Gastrocnemius medialis (tissue), 4 donors: ENCODE measurements at regions not wholly inside any gene's neighbourhood (a gene's known extent, or its start where the extent isn't known, plus 50 kb on each side); places are given as distances from the start of the nearest gene placed in this dataset.
"Not testable (repeated sequence)": the region's sequence is repeated elsewhere in the genome, so short reads cannot be mapped to it uniquely, and the experiment has no call there.

Experiments used
- ATAC-seq, 2 donors: fragments of 150-250 bp; one replicate each; pipeline ENCODE4 v1.9.1; 2016
- DNase-seq, 2 donors: peaks; one replicate each; pipeline ENCODE4 v3.0.0-alpha.2; 2019
- H3K27ac ChIP-seq, 4 donors: fragments of 200-600 bp; sonication (generic); 1 replicate in 1 of 4; 2 replicates in 3 of 4; pipeline ENCODE4 v1.5.1; 2016 to 2018; ENCODE audit warnings: mild to moderate bottlenecking in 2 of 4, moderate library complexity in 1 of 4
- H3K27me3 ChIP-seq, 3 donors: fragments of 200-600 bp; sonication (generic) in 2 of 3; 1 replicate in 1 of 3; 2 replicates in 2 of 3; pipeline versions ENCODE4 v1.5.1 to v1.6.0; 2016 to 2019; ENCODE audit warnings: mild to moderate bottlenecking in 1 of 3, moderate library complexity in 1 of 3
- H3K36me3 ChIP-seq, 2 donors: fragments of 200-600 bp; sonication (generic) in 1 of 2; one replicate each; pipeline ENCODE4 v1.5.1; 2017 to 2018
- H3K4me1 ChIP-seq, 2 donors: fragments of 200-600 bp; sonication (generic) in 1 of 2; one replicate each; pipeline ENCODE4 v1.5.1; 2016 to 2017; ENCODE audit warnings: mild to moderate bottlenecking in 2 of 2
- H3K4me3 ChIP-seq, 4 donors: fragments of 200-600 bp; sonication (generic) in 3 of 4; 1 replicate in 1 of 4; 2 replicates in 3 of 4; pipeline ENCODE4 v1.5.1; 2016 to 2019; ENCODE audit warnings: mild to moderate bottlenecking in 2 of 4
- H3K9me3 ChIP-seq, 3 donors: fragments of 200-600 bp; sonication (generic) in 2 of 3; 1 replicate in 1 of 3; 2 replicates in 2 of 3; pipeline ENCODE4 v1.5.1; 2016 to 2019
- POLR2A ChIP-seq, 2 donors: fragments of 450-650 bp; IDR thresholded peaks; one replicate each; pipeline ENCODE4 v1.6.1; 2017; ENCODE audit warnings: antibody characterized with exemption in 2 of 2, mild to moderate bottlenecking in 2 of 2, moderate library complexity in 2 of 2
- in situ Hi-C, 4 donors: fragments of 200-750 bp; cut with MboI; loops; one replicate each; pipeline versions ENCODE4 v1.15.0 to v1.8.0; 2017; ENCODE audit warnings: low sequenced_read_pairs in 4 of 4
- intact Hi-C: fragments of 100-400 bp; cut with DNase I; formaldehyde crosslinking; loops from one replicate; pipeline ENCODE4 v1.15.1; 2023; ENCODE audit warnings: low total_unique reads
- TF ChIP-seq, protein P1 (sequence below), 5 experiments: fragments of 450-650 bp in 3 of 5; fragments of 200-600 bp in 2 of 5; sonication (generic) in 2 of 5; IDR thresholded peaks in 4 of 5; conservative IDR thresholded peaks in 1 of 5; 1 replicate in 4 of 5; 2 replicates in 1 of 5; pipeline ENCODE4 v1.5.1; 2016 to 2019; ENCODE audit warnings: antibody characterized with exemption in 5 of 5, mild to moderate bottlenecking in 3 of 5, moderate library complexity in 3 of 5

- no peaks in the 10 kb centered on the region for H3K4me1 ChIP-seq
- H3K27ac ChIP-seq, result no peak overlapping the region
- intact Hi-C loops (no loop called here), in situ Hi-C loops (no loop called here)
- no peaks in the 10 kb centered on the region for H3K36me3 ChIP-seq
- H3K4me3 ChIP-seq, result no peak overlapping the region
- TF ChIP-seq, protein P1, sequence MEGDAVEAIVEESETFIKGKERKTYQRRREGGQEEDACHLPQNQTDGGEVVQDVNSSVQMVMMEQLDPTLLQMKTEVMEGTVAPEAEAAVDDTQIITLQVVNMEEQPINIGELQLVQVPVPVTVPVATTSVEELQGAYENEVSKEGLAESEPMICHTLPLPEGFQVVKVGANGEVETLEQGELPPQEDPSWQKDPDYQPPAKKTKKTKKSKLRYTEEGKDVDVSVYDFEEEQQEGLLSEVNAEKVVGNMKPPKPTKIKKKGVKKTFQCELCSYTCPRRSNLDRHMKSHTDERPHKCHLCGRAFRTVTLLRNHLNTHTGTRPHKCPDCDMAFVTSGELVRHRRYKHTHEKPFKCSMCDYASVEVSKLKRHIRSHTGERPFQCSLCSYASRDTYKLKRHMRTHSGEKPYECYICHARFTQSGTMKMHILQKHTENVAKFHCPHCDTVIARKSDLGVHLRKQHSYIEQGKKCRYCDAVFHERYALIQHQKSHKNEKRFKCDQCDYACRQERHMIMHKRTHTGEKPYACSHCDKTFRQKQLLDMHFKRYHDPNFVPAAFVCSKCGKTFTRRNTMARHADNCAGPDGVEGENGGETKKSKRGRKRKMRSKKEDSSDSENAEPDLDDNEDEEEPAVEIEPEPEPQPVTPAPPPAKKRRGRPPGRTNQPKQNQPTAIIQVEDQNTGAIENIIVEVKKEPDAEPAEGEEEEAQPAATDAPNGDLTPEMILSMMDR (IDR thresholded peaks at IDR 0.05 in 4 of 5, conservative IDR thresholded peaks at IDR 0.05 in 1 of 5), result no peak
- TF ChIP-seq POLR2A (IDR thresholded peaks at IDR 0.05), result no peak
- H3K9me3 ChIP-seq, result no peaks in the 10 kb centered on the region
- ATAC-seq (no peak), DNase-seq (no peak)
- H3K27me3 ChIP-seq, result no peaks in the 10 kb centered on the region
These were observed 157.9 kb downstream of the ADCYAP1 start for GRCh38 chr18:1062588-1062987.

GRCh38 chr18:1075322-1075721, 170.7 kb downstream of the ADCYAP1 start:
- intact Hi-C loops (no loop called here), in situ Hi-C loops (no loop called here)
- TF ChIP-seq POLR2A (IDR thresholded peaks at IDR 0.05), result no peak
- TF ChIP-seq, protein P1 (IDR thresholded peaks at IDR 0.05 in 4 of 5, conservative IDR thresholded peaks at IDR 0.05 in 1 of 5), result no peak
- Histone ChIP-seq H3K9me3 (no peaks in the 10 kb centered on the region), H3K27me3 (no peaks in the 10 kb centered on the region), H3K36me3 (no peaks in the 10 kb centered on the region), H3K4me3 (no peak overlapping the region), H3K27ac (no peak overlapping the region), H3K4me1 (no peaks in the 10 kb centered on the region)
- DNase-seq (no peak), ATAC-seq (no peak)

DNA sequence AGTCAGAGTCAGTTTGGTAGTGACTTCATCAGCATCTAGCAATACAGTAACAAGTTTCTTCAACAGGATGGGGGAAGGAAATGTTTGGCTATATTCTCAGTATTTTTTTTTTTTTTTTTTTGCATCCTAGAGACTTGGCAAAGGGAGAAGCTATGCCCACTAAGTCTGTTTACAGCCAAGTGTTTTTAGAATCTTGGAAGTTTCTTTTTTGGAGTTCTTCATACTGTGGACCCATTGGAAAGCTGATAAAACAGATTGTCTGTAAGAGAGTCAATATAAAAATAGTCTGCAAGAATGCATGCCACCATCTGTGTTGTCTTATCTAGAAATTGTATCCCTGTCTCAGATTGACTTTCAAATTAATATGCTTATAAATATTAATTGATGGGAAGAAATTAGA, 171.2 kb downstream of the ADCYAP1 start:
- intact Hi-C loops, result no loop called here
- no peak overlapping the region for H3K4me3 ChIP-seq
- H3K4me1 ChIP-seq, result no peaks in the 10 kb centered on the region
- H3K9me3 ChIP-seq, result no peaks in the 10 kb centered on the region
- ATAC-seq (no peak), DNase-seq (no peak)
- no peak overlapping the region for H3K27ac ChIP-seq
- H3K27me3 ChIP-seq, result no peaks in the 10 kb centered on the region
- H3K36me3 ChIP-seq, result no peaks in the 10 kb centered on the region
- TF ChIP-seq, protein P1 (IDR thresholded peaks at IDR 0.05 in 4 of 5, conservative IDR thresholded peaks at IDR 0.05 in 1 of 5), result no peak
- TF ChIP-seq POLR2A (IDR thresholded peaks at IDR 0.05), result no peak
- in situ Hi-C loops, result no loop called here

DNA sequence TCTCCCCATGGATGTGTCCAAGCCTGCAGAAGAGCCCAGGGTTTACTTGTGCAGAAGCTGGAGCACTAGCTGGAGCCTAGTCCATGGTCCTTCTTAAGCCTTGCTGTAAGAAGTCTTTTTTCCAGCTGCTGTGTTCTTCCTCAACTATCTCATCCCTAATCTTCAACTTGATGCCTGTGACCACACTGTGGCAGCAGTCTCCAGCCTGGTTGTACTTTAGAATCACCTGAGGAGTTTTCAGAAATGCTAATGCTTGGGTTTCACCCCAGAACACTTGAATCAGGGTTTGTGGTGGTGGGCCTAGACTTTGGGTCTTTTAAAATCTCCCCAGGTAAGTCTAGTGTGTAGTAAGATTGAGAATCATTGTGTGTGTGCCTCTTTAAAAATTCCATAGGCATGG, 173.6 kb downstream of the ADCYAP1 start:
- no peak for DNase-seq
- intact Hi-C loops, result no loop called here
- in situ Hi-C loops, result no loop called here
- no peak for TF ChIP-seq POLR2A (IDR thresholded peaks at IDR 0.05)
- TF ChIP-seq, protein P1 (IDR thresholded peaks at IDR 0.05 in 4 of 5, conservative IDR thresholded peaks at IDR 0.05 in 1 of 5), result no peak
- Histone ChIP-seq H3K36me3 (no peaks in the 10 kb centered on the region), H3K27ac (no peak overlapping the region), H3K4me1 (no peaks in the 10 kb centered on the region), H3K4me3 (no peak overlapping the region), H3K9me3 (no peaks in the 10 kb centered on the region), H3K27me3 (no peaks in the 10 kb centered on the region)
- ATAC-seq, result no peak

DNA sequence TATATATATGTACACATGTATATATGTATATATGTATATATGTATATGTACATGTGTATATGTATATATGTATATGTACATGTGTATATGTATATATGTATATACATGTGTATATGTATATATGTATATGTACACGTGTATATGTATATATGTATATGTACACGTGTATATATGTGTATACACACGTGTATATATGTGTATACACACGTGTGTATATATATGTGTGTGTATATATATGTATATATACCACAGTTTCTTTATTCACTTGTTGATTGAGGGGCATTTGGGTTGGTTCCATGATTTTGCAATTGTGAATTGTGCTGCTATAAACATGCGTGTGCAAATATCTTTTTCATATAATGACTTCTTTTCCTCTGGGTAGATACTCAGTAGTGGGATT, 179.0 kb downstream of the ADCYAP1 start:
- ATAC-seq, intact Hi-C loops, H3K4me3 ChIP-seq, H3K9me3 ChIP-seq, H3K36me3 ChIP-seq, in situ Hi-C loops, H3K4me1 ChIP-seq, H3K27me3 ChIP-seq, H3K27ac ChIP-seq, DNase-seq: not testable (repeated sequence)
